GM23248 (cell line): ENCODE measurements at regions not wholly inside any gene's neighbourhood (a gene's known extent, or its start where the extent isn't known, plus 50 kb on each side); places are given as distances from the start of the nearest gene placed in this dataset.

Experiments
- DNase-seq: peaks from one replicate; pipeline ENCODE4 v3.0.0-alpha.2; 2015
- H2AFZ ChIP-seq: fragments of 200-600 bp; sonication (generic); 2 replicates; pipeline ENCODE4 v1.6.1; 2016; ENCODE audit warnings: antibody characterized with exemption
- H3F3A ChIP-seq: fragments of 200-600 bp; sonication (generic); 2 replicates; pipeline ENCODE4 v1.6.1; 2016; ENCODE audit warnings: mild to moderate bottlenecking, antibody characterized with exemption, mixed run types; ENCODE audit not compliant: insufficient read depth
- H3K27ac ChIP-seq: fragments of 200-600 bp; sonication (generic); 2 replicates; pipeline ENCODE4 v1.5.1; 2016; ENCODE audit warnings: mild to moderate bottlenecking
- H3K27me3 ChIP-seq: fragments of 200-600 bp; sonication (generic); replicated peaks from 2 replicates; pipeline ENCODE4 v1.6.1; 2016; ENCODE audit warnings: mild to moderate bottlenecking; ENCODE audit not compliant: insufficient read depth
- H3K36me3 ChIP-seq: fragments of 200-600 bp; sonication (generic); 2 replicates; pipeline ENCODE4 v1.6.1; 2016; ENCODE audit warnings: low read depth, mild to moderate bottlenecking
- H3K4me1 ChIP-seq: fragments of 200-600 bp; sonication (generic); 2 replicates; pipeline ENCODE4 v1.6.1; 2016; ENCODE audit warnings: mild to moderate bottlenecking; ENCODE audit not compliant: insufficient read depth
- H3K4me2 ChIP-seq: fragments of 200-600 bp; sonication (generic); one replicate; pipeline ENCODE4 v1.6.1; 2016; ENCODE audit warnings: mild to moderate bottlenecking; ENCODE audit not compliant: unreplicated experiment
- H3K4me3 ChIP-seq: fragments of 200-600 bp; sonication (generic); 2 replicates; pipeline ENCODE4 v1.5.1; 2016; ENCODE audit warnings: mild to moderate bottlenecking
- H3K79me2 ChIP-seq: fragments of 200-600 bp; sonication (generic); 2 replicates; pipeline ENCODE4 v1.6.1; 2016; ENCODE audit warnings: mild to moderate bottlenecking; ENCODE audit not compliant: insufficient read depth
- H3K9ac ChIP-seq: fragments of 200-600 bp; sonication (generic); 2 replicates; pipeline ENCODE4 v1.6.1; 2016; ENCODE audit warnings: mild to moderate bottlenecking
- H3K9me2 ChIP-seq: fragments of 200-600 bp; sonication (generic); 2 replicates; pipeline ENCODE4 v1.6.1; 2016; ENCODE audit warnings: mixed run types, mild to moderate bottlenecking, moderate library complexity; ENCODE audit not compliant: insufficient read depth
- H3K9me3 ChIP-seq: fragments of 200-600 bp; sonication (generic); one replicate; pipeline ENCODE4 v1.6.1; 2017; ENCODE audit warnings: low read depth
- H4K20me1 ChIP-seq: fragments of 200-600 bp; sonication (generic); 2 replicates; pipeline ENCODE4 v1.6.0; 2016; ENCODE audit not compliant: insufficient read depth
- EZH2 ChIP-seq: fragments of 200-600 bp; sonication (generic); IDR thresholded peaks from 2 replicates; pipeline ENCODE4 v1.6.1; 2018; ENCODE audit warnings: antibody characterized with exemption, mild to moderate bottlenecking; ENCODE audit not compliant: insufficient read depth, poor library complexity, severe bottlenecking
- EZH2phosphoT487 ChIP-seq: fragments of 200-600 bp; sonication (generic); IDR thresholded peaks from 2 replicates; pipeline ENCODE4 v1.6.1; 2018; ENCODE audit warnings: antibody characterized with exemption, moderate library complexity, mild to moderate bottlenecking, low read depth; ENCODE audit not compliant: insufficient read depth
- WGBS, 2 experiments: methylation state at CpG; one replicate each; pipeline ENCODE4 v1.1.6; 2015 to 2017; ENCODE audit warnings: low lambda C conversion rate in 2 of 2, low coverage in 1 of 2; ENCODE audit errors: missing lambda C conversion rate in 2 of 2; 5-methylcytosine and 5-hydroxymethylcytosine counted together
- in situ Hi-C: fragments of 300-500 bp; cut with MboI; formaldehyde crosslinking; loops from 2 replicates; pipeline ENCODE4 v1.15.0; 2020

DNA sequence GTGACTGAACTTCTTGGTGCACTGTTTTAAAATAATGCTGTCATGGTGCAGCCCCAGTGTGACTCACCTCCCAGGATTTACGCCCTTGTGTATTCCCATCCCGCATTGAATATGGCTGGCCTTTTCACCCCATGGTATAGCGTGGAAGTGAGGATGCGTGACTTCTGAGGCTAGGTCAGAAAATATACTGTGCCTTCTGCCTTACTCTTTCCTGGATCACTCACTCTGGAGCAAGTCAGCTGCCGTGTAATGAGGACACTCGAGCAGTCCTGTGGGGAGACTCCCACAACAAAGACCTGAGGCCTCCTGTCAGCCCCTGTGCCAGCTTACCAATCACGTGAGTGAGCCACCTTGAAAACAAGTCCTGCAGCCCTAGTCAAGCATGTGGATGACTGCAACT, 471.9 kb upstream of the KIRREL3 start:
- TF ChIP-seq EZH2phosphoT487 (no peak), EZH2 (no peak)
- Histone ChIP-seq H3K9me3 (no peaks in the 10 kb centered on the region), H3K79me2 (no peaks in the 10 kb centered on the region), H3K4me3 (no peak overlapping the region), H2AFZ (no peak overlapping the region), H3K27me3 (no peaks in the 10 kb centered on the region), H4K20me1 (no peaks in the 10 kb centered on the region), H3K9me2 (no peaks in the 10 kb centered on the region), H3K9ac (no peak overlapping the region), H3K36me3 (no peaks in the 10 kb centered on the region), H3F3A (no peaks in the 10 kb centered on the region), H3K4me1 (no peaks in the 10 kb centered on the region), H3K27ac (no peak overlapping the region), H3K4me2 (no peak overlapping the region)
- WGBS, 2 experiments, result 20 to 29% methylated on average over 7 of the region's 7 CpGs
- in situ Hi-C loops, result no loop called here
- no peak for DNase-seq

DNA sequence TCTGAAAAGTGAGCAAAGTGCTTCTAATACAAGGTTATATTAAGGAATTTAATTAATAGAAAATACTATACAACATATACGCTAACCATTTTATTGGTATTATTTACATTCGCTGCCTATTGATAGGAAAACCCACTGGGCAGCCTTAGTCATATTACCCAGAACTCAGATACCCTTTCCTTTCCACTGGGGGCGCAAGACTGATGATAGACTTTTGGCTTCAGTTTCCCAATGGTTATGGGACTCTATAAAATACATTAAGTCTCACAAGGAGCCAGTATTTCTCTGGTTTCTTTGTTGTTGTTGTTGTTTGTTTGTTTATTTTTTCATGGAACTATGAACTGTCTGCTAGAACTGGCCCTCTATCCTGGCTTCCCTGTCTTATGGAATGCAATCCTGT, 471.1 kb upstream of the KIRREL3 start:
- Histone ChIP-seq H2AFZ (no peak overlapping the region), H3K4me3 (no peak overlapping the region), H3K9me3 (no peaks in the 10 kb centered on the region), H3F3A (no peaks in the 10 kb centered on the region), H3K9ac (no peak overlapping the region), H3K27ac (no peak overlapping the region), H3K9me2 (no peaks in the 10 kb centered on the region), H3K79me2 (no peaks in the 10 kb centered on the region), H3K27me3 (no peaks in the 10 kb centered on the region), H3K4me1 (no peaks in the 10 kb centered on the region), H3K36me3 (no peaks in the 10 kb centered on the region), H3K4me2 (no peak overlapping the region), H4K20me1 (no peaks in the 10 kb centered on the region)
- no peak for TF ChIP-seq EZH2
- no peak for TF ChIP-seq EZH2phosphoT487
- 32 to 34% methylated on average over 3 of the region's 3 CpGs for WGBS, 2 experiments
- peak; percentile 3 for DNase-seq
- in situ Hi-C loops, result no loop called here

DNA sequence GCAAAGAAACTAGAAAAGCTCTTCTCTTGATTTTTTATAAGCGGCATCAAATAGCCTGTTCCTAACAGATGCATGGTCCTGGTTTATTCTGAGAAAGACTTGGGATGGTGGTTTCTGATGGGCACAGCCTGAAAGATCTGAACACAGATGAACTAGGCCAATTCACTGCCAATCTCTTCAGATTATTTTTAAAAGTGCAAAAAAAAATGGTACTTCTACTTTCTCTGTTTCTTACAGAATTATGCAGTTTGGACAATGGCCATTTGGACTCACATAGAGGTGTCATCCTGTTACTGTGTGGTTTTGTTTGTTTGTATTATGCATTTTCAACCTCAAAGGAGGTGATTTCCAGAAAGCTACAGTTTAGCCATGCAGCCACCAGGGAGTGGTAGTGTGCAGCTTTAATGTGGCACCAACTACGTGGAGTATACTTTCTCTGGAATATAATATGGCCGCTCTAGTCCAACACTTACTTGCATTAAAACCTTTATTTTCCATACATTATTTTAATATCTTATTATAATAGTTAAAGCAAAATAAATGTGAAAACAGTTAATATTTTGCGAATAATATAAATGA, 469.8 kb upstream of the KIRREL3 start:
- Histone ChIP-seq H3K27me3 (no peaks in the 10 kb centered on the region), H2AFZ (no peak overlapping the region), H3K9me3 (no peaks in the 10 kb centered on the region), H3K4me1 (no peaks in the 10 kb centered on the region), H3K4me3 (no peak overlapping the region), H3K4me2 (no peak overlapping the region), H3K27ac (no peak overlapping the region), H3K9me2 (no peaks in the 10 kb centered on the region), H3K36me3 (no peaks in the 10 kb centered on the region), H3K9ac (no peak overlapping the region), H3K79me2 (no peaks in the 10 kb centered on the region), H4K20me1 (no peaks in the 10 kb centered on the region), H3F3A (no peaks in the 10 kb centered on the region)
- in situ Hi-C loops, result no loop called here
- WGBS, 2 experiments, result 29 to 36% methylated on average over 4 of the region's 4 CpGs
- TF ChIP-seq EZH2 (no peak), EZH2phosphoT487 (no peak)
- peak; percentile 15 for DNase-seq

DNA sequence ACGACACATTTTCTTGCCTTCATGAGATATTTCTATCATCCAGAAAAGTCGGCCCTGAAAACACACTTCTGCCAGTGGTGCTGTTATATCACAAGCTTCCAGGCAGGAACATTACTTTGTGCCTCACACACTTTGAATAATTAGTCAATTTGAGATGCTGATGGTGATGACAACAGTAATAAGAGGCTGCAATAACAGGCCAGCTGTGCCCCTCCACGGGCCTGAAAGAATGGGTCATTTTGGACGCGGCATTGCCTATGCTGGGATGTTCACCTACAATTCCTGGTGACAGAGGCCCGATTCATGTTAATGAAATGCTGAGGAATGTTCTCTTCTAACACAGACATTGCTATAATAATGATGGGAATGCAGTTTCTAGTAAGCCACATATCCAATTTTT, 463.8 kb upstream of the KIRREL3 start:
- WGBS, 2 experiments, result 23 to 27% methylated on average over 6 of the region's 6 CpGs
- no peaks in the 10 kb centered on the region for H3F3A ChIP-seq
- H3K4me1 ChIP-seq, result no peaks in the 10 kb centered on the region
- H3K27me3 ChIP-seq, result no peaks in the 10 kb centered on the region; the same call in 1 of the 2 replicates
- H2AFZ ChIP-seq, result no peak overlapping the region
- H3K9me3 ChIP-seq, result no peaks in the 10 kb centered on the region
- no peaks in the 10 kb centered on the region for H3K36me3 ChIP-seq
- no peaks in the 10 kb centered on the region for H3K9me2 ChIP-seq
- no peak overlapping the region for H3K4me3 ChIP-seq
- H3K27ac ChIP-seq, result no peak overlapping the region
- in situ Hi-C loops, result no loop called here
- no peak for DNase-seq
- H3K79me2 ChIP-seq, result no peaks in the 10 kb centered on the region
- no peaks in the 10 kb centered on the region for H4K20me1 ChIP-seq
- no peak overlapping the region for H3K4me2 ChIP-seq
- TF ChIP-seq EZH2phosphoT487 (no peak), EZH2 (no peak)
- no peak overlapping the region for H3K9ac ChIP-seq

DNA sequence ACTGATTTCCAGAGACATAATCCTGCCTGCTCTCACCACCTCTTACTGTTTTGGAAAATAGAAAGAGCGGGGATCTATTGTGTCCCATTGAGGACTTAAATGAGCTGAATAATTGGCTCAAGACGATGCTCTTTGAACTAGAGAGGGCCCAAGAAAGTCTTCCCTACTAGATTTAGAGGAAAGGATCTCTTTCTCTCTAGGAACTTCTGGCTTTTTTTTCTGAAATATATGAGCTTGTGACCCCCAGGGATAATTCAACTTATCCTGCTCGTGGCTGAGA, 461.4 kb upstream of the KIRREL3 start:
- Histone ChIP-seq H3K36me3 (no peaks in the 10 kb centered on the region), H3K27ac (no peak overlapping the region)

More for the DNA sequence above, 461.4 kb upstream of the KIRREL3 start:
- H3K9ac ChIP-seq, result no peak overlapping the region
- H3K79me2 ChIP-seq, result no peaks in the 10 kb centered on the region
- no peak overlapping the region for H2AFZ ChIP-seq
- no peak overlapping the region for H3K4me2 ChIP-seq
- in situ Hi-C loops, result no loop called here
- DNase-seq, result no peak
- H3K9me2 ChIP-seq, result no peaks in the 10 kb centered on the region
- H3K4me1 ChIP-seq, result no peaks in the 10 kb centered on the region
- H3K27me3 ChIP-seq, result no peaks in the 10 kb centered on the region; the same call in 1 of the 2 replicates
- TF ChIP-seq EZH2 (no peak), EZH2phosphoT487 (no peak)
- WGBS, 2 experiments, result 15 to 17% methylated on average over 3 of the region's 3 CpGs
- H4K20me1 ChIP-seq, result no peaks in the 10 kb centered on the region
- no peaks in the 10 kb centered on the region for H3K9me3 ChIP-seq
- H3F3A ChIP-seq, result no peaks in the 10 kb centered on the region
- H3K4me3 ChIP-seq, result no peak overlapping the region
